ENCODE measurements at regions not wholly inside any gene's neighbourhood (a gene's known extent, or its start where the extent isn't known, plus 50 kb on each side); places are given as distances from the start of the nearest gene placed in this dataset.

DNA sequence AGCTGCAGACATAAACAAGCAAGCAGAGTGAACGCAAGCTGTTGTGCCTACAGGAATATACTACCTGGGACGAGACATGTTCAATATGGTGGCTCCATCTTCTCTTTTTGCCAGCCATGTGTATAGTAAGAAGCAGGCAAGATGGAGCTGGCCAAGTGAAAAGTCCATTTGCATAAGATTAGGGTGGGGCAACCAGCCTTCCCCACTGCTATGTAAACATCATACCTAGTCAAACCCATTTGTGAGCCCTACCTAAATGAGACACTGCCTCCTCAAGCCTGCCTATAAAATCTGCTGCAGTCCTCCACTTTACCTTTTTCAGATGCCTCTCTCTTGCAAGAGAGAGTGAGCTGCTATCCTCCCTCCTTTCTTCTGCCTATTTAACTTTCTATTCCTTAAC is 370.1 kb upstream of the PMFBP1 start:
- in situ Hi-C loops (cut with MboI; ENCODE audit: low pct_unique_long_range_greater_than_20kb, low sequenced_read_pairs, unreplicated experiment) = no loop called here
- no peak for DNase-seq (ENCODE audit: low spot score)
- TF ChIP-seq, protein P1, sequence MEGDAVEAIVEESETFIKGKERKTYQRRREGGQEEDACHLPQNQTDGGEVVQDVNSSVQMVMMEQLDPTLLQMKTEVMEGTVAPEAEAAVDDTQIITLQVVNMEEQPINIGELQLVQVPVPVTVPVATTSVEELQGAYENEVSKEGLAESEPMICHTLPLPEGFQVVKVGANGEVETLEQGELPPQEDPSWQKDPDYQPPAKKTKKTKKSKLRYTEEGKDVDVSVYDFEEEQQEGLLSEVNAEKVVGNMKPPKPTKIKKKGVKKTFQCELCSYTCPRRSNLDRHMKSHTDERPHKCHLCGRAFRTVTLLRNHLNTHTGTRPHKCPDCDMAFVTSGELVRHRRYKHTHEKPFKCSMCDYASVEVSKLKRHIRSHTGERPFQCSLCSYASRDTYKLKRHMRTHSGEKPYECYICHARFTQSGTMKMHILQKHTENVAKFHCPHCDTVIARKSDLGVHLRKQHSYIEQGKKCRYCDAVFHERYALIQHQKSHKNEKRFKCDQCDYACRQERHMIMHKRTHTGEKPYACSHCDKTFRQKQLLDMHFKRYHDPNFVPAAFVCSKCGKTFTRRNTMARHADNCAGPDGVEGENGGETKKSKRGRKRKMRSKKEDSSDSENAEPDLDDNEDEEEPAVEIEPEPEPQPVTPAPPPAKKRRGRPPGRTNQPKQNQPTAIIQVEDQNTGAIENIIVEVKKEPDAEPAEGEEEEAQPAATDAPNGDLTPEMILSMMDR (IDR thresholded peaks at IDR 0.05; ENCODE audit: extremely low read depth, insufficient read depth, missing control alignments) = no peak

DNA sequence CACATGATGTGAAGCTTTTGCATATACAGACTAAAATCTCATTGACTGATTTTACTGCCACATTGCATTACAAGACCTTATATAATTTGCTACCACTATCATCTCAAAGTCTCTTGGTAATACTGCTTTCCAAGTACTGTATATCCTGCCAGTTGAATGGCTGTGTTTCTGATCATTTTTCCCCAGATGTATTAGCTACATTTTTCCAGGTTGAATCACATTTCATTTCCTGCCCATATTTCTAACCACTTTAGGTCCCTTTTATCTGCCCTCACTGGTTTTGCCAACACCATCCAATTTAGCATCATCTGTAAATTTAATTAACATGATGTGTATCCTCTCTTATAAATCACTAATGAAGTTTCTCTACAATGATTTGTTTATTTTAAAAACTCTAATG is 365.7 kb upstream of the PMFBP1 start:
- no peak for DNase-seq (ENCODE audit: low spot score)
- in situ Hi-C loops (cut with MboI; ENCODE audit: low pct_unique_long_range_greater_than_20kb, low sequenced_read_pairs, unreplicated experiment) = no loop called here
- TF ChIP-seq, protein P1 (IDR thresholded peaks at IDR 0.05; ENCODE audit: extremely low read depth, insufficient read depth, missing control alignments) = no peak

DNA sequence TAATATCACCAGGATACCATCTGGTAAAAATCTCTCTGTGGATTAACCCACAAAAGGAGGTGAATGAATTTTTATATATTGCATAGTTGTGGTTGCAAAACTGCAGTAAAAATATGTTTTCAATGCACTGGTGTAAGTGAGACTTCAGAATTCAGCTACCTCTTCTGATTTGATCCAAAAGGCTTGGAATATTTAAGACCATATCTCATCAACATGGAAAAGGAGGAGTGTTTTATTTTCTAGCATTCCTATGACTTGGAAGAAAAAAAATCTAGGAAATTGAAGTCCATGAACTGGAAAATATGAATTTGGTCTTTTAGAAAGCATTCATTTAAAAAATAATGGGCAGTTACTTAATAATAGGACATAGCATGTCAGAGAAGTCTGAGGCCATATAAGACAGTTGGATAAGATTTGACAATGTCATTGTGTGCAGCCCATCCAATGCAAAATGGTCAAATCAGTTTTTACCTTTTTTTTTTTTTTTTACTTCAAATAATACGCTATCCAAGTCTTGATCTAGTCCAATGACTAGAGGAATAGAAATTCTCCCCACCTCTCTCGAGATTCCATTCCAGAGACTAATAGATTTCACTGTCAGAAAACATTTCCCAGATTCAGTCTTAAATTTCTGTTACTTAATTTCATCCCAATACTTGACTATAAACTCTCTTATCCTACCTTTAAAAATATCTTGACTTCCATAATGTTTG is 364.9 kb upstream of the PMFBP1 start:
- DNase-seq (ENCODE audit: low spot score) = no peak
- in situ Hi-C loops (cut with MboI; ENCODE audit: low pct_unique_long_range_greater_than_20kb, low sequenced_read_pairs, unreplicated experiment) = no loop called here
- TF ChIP-seq, protein P1 (IDR thresholded peaks at IDR 0.05; ENCODE audit: extremely low read depth, insufficient read depth, missing control alignments) = no peak

DNA sequence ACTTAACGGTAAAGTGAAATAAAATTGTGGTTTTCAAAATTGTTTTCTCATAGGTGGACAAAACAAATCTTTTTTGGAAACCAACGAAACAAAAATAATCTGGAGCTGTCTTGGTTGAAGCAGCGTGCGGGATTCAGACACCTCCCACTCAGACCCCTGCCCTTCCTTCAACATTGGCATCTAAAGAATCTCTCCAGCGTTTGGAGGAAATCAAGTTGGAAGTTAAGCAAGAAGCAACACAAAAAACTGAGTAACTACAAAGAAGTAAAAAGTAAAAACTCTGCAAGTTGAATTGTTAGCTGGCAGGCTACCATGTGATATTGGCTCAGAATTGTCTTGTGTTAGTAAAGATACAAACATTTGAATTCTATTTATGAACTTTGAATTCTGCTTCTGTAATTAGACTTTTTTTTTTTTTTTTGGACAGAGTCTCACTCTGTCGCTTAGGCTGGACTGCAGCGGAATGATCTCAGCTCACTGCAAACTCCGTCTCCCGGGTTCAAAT is 361.0 kb upstream of the PMFBP1 start:
- no peak for DNase-seq (ENCODE audit: low spot score)
- TF ChIP-seq, protein P1 (IDR thresholded peaks at IDR 0.05; ENCODE audit: extremely low read depth, insufficient read depth, missing control alignments) = no peak
- in situ Hi-C loops (cut with MboI; ENCODE audit: low pct_unique_long_range_greater_than_20kb, low sequenced_read_pairs, unreplicated experiment) = no loop called here

DNA sequence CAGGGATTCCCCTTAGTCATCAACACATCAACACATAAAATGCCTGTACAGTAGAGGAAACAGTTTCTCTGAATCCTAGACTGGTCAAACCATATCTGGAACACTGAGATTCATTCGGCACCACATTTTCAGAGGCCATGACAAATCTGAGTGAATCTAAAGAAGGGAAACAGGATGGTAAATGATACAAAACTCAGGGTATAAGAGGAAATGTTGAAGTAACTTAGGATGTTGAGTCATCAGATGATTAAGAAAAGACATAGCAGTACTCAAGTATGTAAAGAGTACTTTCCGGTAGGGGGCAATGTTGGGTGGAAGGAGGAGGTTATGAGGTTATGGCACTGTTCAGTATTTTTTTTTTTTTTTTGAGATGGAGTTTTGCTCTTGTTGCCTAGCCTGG is 358.5 kb upstream of the PMFBP1 start:
- in situ Hi-C loops (cut with MboI; ENCODE audit: low pct_unique_long_range_greater_than_20kb, low sequenced_read_pairs, unreplicated experiment) = no loop called here
- DNase-seq (ENCODE audit: low spot score) = no peak
- TF ChIP-seq, protein P1 (IDR thresholded peaks at IDR 0.05; ENCODE audit: extremely low read depth, insufficient read depth, missing control alignments) = no peak

DNA sequence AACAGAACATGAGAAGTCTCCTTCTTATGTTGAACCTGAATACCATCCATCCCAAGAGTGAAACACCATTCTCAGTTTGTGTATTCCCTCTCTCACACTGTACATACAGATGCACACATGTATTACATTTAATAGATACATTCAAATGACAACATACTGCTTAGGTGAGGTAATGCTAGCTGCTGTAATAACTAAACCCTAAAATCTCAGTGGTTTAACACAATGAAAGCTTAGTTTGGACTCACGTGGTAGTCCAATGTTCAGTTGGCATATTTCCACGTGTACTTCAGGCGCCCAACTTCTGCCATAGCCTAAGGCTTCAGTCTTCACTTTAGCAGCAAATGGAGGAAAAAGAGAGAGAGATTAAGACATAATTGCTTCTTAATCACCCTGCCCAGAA is 351.1 kb upstream of the PMFBP1 start:
- in situ Hi-C loops (cut with MboI; ENCODE audit: low pct_unique_long_range_greater_than_20kb, low sequenced_read_pairs, unreplicated experiment) = no loop called here
- TF ChIP-seq, protein P1 (IDR thresholded peaks at IDR 0.05; ENCODE audit: extremely low read depth, insufficient read depth, missing control alignments) = no peak
- DNase-seq (ENCODE audit: low spot score) = no peak

All from GM13977 (cell line).